ENCODE measurements at regions not wholly inside any gene's neighbourhood (a gene's known extent, or its start where the extent isn't known, plus 50 kb on each side); places are given as distances from the start of the nearest gene placed in this dataset.
"Not testable (repeated sequence)": the region's sequence is repeated elsewhere in the genome, so short reads cannot be mapped to it uniquely, and the experiment has no call there.

DNA sequence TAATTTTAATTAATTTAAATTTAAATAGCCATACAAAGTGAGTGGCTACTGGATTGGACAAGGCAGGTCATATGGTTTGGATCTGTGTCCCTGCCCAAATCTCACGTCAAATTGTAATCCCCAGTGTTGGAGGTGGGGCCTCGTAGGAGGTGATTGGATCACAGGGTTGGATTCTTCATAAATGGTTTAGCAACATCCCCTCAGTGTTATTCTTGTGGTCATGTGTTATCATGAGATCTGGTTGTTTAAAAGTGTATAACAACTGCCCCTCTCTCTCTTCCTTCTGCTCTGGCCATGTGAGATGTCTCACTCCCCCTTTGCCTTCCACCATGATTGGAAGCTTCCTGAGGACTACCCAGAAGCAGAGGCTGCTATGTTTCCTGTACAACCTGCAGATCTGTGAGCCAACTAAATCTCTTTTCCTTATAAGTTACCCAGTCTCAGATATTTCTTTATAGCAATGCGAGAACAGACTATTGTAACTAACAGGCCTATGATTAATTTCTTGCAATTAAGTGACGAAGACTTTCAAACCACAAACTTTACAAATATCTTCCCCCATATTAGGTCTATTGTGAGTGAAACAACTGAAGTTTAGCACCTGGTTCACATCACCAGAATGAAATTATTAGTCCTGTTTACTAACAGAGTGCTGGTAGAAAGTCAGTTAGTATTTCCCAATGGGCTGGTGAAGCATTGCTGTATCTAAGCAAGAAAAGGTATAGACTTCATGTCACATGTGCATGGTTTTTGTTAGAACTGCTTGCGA is 60.0 kb upstream of the TNFAIP3 start:
- no peak for DNase-seq (ENCODE audit: low read depth)

DNA sequence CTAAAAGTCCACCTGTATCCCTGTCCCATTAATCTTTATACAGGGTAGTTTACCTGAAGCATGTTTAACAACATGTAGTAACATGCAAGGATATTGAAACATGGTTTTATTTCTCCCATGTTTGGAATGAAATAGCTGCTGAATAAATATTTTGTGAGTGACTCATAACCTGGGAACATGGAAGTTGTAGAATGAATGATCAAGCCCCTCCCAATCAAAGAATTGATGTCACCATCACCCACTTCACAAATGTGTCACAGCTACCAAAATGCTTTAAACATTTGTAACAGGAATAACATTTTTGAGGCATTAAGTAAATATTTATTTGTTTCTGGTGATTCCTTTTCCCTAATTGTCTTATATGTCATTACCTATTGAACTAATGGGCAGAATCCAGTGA is 58.9 kb upstream of the TNFAIP3 start:
- no peak for DNase-seq (ENCODE audit: low read depth)

DNA sequence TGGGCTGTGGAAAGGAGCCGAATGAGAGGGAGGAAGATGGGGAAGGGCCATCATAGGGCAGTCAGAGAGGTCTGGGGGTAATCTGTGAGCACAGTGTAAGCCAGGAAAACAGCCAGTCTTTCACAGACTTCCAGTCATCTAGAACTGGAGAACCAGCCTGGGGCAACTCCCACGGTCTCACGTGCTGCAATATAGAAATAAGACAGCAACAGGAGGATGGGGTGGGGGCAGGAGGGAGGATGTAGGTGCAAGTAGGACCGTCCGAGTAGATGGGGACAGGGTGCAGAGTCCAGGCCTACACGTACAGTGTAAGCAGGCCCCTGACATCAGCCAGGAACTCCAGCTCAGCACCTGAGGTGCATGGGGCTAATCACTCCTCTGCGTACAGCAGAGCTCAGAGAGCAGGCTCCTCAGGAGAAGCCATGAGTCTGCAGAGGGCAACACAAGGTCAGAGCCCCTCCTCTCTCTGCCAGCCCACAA is 58.2 kb upstream of the TNFAIP3 start:
- DNase-seq (ENCODE audit: low read depth): no peak

DNA sequence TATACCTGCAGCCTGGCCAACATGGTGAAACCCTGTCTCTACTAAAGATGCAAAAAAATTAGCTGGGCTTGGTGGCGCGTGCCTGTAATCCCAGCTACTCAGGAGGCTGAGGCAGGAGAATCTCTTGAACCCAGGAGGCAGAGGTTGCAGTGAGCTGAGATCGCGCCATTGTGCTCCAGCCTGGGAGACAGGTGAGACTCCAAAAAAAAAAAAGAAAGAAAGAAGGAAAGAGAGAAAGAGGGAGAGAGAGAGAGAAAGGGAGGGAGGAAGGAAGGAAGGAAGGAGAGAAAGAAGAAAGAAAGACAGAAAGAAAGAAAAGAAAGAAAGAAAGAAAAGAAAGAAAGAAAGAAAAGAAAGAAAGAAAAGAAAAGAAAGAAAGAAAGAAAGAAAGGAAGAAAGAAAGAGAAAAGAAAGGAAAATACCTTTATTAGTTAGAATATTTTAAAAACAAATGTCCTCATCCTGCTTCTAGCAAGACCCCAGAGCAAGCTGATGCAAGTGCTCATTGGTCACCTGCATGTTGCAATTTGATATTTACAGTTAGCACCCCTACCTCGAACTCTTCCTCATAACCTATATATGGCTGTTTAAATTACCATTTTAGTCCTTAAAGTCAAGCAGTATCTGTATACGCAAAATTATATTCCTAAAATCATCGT is 57.0 kb upstream of the TNFAIP3 start:
- not testable (repeated sequence) for DNase-seq (ENCODE audit: low read depth)

DNA sequence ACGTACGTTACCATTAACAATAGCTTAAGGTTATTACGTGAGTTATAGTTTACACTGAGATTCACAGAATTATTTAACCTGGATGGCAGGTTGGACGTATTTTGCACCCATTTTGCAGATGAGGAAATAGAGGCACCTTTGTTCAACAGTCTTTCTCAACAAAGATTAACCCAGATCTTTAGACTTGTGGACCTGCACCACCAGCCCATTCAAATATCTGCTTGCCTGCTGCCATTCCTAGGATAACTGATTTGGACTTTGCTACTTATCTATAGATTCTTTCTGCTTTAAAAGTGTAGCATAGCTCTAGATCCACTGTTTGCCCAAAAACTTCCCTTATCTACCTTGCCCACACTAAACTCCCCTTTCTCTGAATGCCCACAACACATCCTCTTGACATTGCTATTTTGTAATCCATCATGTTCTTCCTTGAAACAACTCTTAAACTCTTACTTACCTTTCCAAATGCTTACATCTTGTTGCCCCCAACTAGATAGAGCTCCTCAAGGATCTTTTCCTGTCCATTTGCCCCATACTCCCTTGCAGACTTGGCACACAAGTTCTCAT is 56.4 kb upstream of the TNFAIP3 start:
- DNase-seq (ENCODE audit: low read depth): no peak

DNA sequence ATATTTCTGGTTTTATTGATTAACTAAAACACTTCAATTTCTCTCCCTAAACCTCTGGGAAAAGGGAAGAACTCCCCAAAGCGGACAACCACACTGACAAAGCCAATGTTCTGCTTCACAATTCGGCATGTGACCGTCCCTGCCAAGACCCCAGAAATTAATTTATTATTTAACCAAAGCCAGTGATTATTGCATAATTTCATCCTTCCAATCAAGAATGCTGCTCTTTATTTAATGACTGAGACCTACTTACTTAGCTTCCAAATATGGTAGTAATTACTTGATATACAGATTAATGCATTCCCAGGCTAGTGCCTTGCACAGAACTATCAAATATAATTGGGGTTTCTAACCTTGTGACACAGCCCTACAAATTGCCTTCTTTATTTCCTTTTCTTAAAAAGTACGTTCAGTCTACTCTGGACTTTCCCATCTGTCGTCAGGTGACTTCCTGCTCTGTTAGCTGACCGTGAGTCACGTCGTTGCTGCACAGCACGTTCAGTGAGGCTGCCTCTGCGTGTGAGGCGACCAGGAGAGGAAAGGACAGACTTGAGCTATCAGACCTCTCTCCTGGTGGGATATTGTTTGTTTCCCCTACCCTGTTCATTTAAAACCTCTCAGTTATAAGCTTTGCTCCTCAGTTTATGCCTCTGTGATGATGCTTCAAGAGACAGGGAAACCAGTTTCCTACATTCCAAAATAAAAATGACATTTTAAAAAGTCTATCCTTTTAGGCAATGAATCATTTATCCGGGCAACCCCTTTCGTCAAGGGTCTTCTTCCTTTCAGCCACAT is 55.7 kb upstream of the TNFAIP3 start:
- DNase-seq (ENCODE audit: low read depth): no peak

DNA sequence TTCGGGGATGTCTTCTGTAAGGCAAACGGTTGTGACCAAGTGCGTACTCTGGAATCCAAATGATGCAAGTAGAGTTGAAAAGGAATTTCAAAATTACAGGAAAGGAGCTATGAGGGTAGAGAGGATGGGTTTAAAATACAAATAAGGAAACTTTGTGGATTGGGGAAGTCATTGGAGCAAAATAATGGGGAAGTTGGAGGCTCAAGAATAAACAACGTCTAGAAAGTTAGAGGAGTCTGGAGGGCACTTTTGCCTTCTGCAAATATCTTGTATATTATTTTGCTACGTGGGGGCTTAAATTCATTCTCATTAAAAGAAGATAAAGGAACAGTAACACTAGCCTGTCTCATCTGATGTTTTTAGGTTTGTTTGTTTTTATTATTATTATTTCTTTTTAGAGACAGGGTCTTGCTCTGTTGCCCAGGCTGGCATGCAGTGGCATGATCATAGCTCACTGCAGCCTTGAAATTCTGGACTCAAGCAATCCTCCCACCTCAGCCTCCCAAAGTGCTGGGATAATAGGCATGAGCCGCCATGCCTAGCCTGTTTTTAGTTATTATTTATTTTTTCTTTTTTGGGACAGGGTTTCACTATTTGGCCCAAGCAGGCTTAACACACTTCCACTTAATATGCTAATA is 55.0 kb upstream of the TNFAIP3 start:
- DNase-seq (ENCODE audit: low read depth): no peak

DNA sequence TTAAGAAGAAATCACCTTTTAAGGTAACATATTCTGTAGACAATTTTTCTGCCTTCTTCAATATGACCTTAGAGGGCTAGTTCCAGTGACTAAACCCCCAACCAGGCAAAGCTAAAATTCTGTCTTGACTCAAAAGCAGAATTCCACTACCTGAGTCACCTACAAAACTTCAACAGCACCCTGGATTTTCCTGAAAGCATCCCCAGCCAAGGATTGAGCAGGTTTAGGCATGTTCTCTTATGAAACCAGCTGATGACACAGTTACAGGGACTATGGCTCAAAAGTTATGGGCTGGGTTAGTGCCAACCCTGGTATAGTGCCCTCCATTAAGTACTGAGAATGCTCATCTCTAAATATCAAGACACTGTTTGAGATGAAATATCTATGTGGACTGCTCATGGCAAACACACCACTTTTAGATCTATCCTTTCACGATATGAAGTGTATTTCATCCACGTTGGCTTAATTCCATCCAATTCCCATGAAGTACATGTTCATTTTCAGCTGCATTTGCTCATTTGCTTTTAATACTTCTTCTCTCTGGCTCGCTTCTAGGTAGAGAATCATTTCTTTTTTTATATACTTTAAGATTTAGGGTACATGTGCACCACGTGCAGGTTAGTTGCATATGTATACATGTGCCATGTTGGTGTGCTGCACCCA is 53.6 kb upstream of the TNFAIP3 start:
- DNase-seq (ENCODE audit: low read depth): no peak

DNA sequence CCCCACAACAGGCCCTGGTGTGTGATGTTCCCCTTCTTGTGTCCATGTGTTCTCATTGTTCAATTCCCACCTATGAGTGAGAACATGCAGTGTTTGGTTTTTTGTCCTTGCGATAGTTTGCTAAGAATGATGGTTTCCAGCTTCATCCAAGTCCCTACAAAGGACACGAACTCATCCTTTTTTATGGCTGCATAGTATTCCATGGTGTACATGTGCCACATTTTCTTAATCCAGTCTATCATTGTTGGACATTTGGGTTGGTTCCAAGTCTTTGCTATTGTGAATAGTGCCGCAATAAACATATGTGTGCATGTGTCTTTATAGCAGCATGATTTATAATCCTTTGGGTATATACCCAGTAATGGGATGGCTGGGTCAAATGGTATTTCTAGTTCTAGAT is 53.0 kb upstream of the TNFAIP3 start:
- not testable (repeated sequence) for DNase-seq (ENCODE audit: low read depth)

DNA sequence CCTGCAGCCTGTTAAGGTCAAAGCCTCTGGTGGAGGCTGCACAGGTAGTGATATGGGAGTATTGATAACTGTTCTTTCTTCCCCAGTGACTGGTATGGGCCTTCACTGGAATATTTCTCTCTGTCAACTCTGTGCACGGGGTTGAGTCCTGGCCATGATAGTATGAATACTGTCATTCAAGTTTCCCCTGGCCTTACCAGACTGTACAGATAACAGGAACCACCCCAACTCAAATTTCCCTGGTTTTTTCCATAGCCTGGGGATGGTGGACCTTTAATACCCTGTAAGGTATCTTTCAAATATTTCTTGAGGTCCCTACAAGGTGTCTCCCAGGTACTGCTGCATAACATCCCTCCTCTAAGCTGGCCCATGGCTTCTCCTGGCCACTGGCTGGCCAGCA is 51.4 kb upstream of the TNFAIP3 start:
- no peak for DNase-seq (ENCODE audit: low read depth)

DNA sequence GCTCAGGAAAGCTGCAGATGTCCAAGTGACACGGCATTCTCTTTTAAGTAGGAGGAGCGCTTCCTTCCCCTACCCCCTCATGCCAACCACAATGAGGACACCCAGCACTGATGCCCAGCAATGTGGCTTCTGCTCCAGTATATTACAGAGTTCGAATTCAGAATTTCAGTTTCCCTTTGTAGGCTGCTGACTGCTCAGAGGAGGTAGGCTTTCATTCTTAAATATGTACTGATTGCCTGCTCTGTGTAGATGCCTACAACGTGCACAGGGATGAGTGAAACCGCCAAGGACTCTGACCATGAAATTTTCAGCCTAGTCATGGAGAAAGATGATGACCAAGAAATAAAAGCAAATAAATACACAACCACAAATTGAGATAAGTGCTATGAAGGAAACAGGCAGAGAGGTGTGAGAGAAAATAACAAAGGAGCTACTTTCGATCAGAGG is 50.9 kb upstream of the TNFAIP3 start:
- no peak for DNase-seq (ENCODE audit: low read depth)

DNA sequence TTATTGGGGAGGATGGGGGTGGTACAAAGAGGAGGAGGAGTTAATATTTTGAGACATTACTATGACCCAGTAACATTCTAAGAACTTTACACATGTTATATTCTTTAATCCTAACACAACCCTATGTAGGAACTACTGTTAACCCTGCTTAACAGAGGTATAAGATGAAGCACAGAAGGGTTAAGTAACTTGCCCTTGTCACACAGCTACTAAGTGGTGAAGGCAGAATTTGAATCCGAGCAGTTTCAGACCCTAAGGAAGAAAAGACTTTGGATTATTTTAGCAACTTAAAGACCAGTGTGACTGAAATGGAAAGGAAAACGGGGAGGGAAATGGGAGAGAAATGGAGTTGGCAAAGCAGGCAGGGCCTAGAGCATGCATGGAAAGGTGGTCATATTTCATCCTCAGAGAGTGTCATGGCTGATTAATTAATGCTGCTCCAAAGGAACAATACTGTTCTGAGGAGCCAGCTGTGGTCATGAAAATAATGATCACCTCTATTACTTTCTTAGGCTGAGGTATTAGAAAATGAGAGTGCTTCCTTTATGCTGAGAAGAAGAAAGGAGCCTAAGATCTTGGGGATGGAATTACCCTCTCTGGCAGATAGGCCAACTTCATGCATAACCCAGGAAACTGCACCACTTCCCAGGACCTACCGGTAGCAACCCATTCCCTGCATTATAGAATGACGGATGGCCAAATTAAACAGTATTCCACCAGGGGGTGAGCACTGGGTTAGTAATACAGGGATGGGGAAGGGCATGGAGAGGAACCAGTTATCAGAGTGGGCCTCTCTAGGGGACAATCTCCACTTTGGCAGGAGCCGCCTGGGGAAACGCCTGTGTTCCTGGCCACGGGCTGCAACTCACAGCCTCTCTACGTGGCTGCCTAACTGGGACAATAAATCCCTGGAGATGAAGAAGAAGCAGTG is 50.1 kb upstream of the TNFAIP3 start:
- no peak for DNase-seq (ENCODE audit: low read depth)

Data from GM04503 (cell line).